H1 (cell line): ENCODE measurements at regions not wholly inside any gene's neighbourhood (a gene's known extent, or its start where the extent isn't known, plus 50 kb on each side); places are given as distances from the start of the nearest gene placed in this dataset.

ENCODE experiments used
- CTCF ChIA-PET: fragments of 300-600 bp; sonication (Branson Sonifier 250); formaldehyde crosslinking; loops from one replicate; lab custom pipeline; 2021; ENCODE audit not compliant: partially characterized antibody; lab: Charles Lee
- POLR2A ChIA-PET: fragments of 300-600 bp; sonication (Branson Sonifier 250); formaldehyde crosslinking; loops from one replicate; lab custom pipeline; 2021; ENCODE audit warnings: inconsistent platforms; ENCODE audit not compliant: partially characterized antibody; lab: Charles Lee
- DNase-seq, 2 experiments: peaks; one replicate each; pipeline versions ENCODE4 v3.0.0 to v3.0.0-alpha.2; 2010 to 2022; ENCODE audit warnings: low spot score in 2 of 2, low read depth in 1 of 2, mixed read lengths in 1 of 2
- FAIRE-seq: peaks from 2 replicates; lab custom pipeline; 2011; peaks lifted over from hg19 to GRCh38; lab: Jason Lieb, UNC
- H2AFZ ChIP-seq: 2 replicates; pipeline ENCODE4 v1.8.1; 2012; ENCODE audit warnings: low read length, inconsistent platforms
- H2AK5ac ChIP-seq: 2 replicates; pipeline ENCODE4 v1.6.1; 2013; ENCODE audit warnings: low read depth, low read length
- H2BK120ac ChIP-seq: replicated peaks from 2 replicates; pipeline ENCODE3; 2013; ENCODE audit warnings: low read depth, low read length, inconsistent platforms
- H2BK12ac ChIP-seq: 2 replicates; pipeline ENCODE4 v1.6.1; 2013; ENCODE audit warnings: low read depth, low read length
- H2BK15ac ChIP-seq: 2 replicates; pipeline ENCODE4 v1.6.1; 2013; ENCODE audit warnings: low read length
- H2BK20ac ChIP-seq: 2 replicates; pipeline ENCODE4 v1.6.1; 2013; ENCODE audit warnings: low read length
- H2BK5ac ChIP-seq: 2 replicates; pipeline ENCODE4 v1.6.1; 2013; ENCODE audit warnings: low read depth, low read length
- H3K14ac ChIP-seq: 2 replicates; pipeline ENCODE4 v1.6.1; 2013; ENCODE audit warnings: inconsistent platforms; ENCODE audit not compliant: insufficient read length
- H3K18ac ChIP-seq: 2 replicates; pipeline ENCODE4 v1.6.1; 2013; ENCODE audit warnings: low read length; ENCODE audit errors: extremely low read depth
- H3K23ac ChIP-seq: 2 replicates; pipeline ENCODE4 v1.6.1; 2013; ENCODE audit warnings: inconsistent platforms; ENCODE audit not compliant: insufficient read length
- H3K23me2 ChIP-seq: 2 replicates; pipeline ENCODE4 v1.6.1; 2013; ENCODE audit warnings: low read depth, low read length
- H3K27ac ChIP-seq: 2 replicates; pipeline ENCODE4 v1.6.1; 2011; ENCODE audit warnings: low read depth, low read length, inconsistent platforms
- H3K27me3 ChIP-seq, 4 experiments: replicated peaks in 1 of 4; 1 replicate in 1 of 4; 2 replicates in 3 of 4; pipeline versions ENCODE4 v1.6.1 to v1.8.1; 2011 to 2013; ENCODE audit warnings: low read length in 3 of 4, mild to moderate bottlenecking in 3 of 4, inconsistent platforms in 2 of 4, mixed read lengths in 2 of 4, moderate library complexity in 1 of 4; ENCODE audit not compliant: control insufficient read depth in 3 of 4, insufficient read depth in 3 of 4; ENCODE audit errors: extremely low read depth in 1 of 4
- H3K36me3 ChIP-seq, 4 experiments: 2 replicates each; pipeline versions ENCODE4 v1.6.1 to v1.8.1; 2011 to 2013; ENCODE audit warnings: mild to moderate bottlenecking in 4 of 4, low read length in 3 of 4, moderate library complexity in 2 of 4, control low read depth in 1 of 4, inconsistent platforms in 1 of 4; ENCODE audit not compliant: insufficient read depth in 4 of 4, control insufficient read depth in 2 of 4
- H3K4ac ChIP-seq: replicated peaks from 2 replicates; pipeline ENCODE3; 2013; ENCODE audit warnings: low read length, low read depth, mixed read lengths, inconsistent platforms; ENCODE audit not compliant: insufficient read length
- H3K4me1 ChIP-seq, 4 experiments: replicated peaks in 1 of 4; 1 replicate in 1 of 4; 2 replicates in 3 of 4; pipeline versions ENCODE4 v1.6.1 to v1.8.1; 2011 to 2013; ENCODE audit warnings: low read length in 3 of 4, inconsistent platforms in 2 of 4, mixed read lengths in 1 of 4; ENCODE audit not compliant: insufficient read depth in 4 of 4, control insufficient read depth in 3 of 4
- H3K4me2 ChIP-seq, 2 experiments: 2 replicates each; pipeline versions ENCODE4 v1.6.1 to v1.8.1; 2011 to 2013; ENCODE audit warnings: low read depth in 2 of 2, low read length in 2 of 2, control low read depth in 1 of 2, inconsistent platforms in 1 of 2, mild to moderate bottlenecking in 1 of 2; ENCODE audit not compliant: insufficient read depth in 1 of 2
- H3K4me3 ChIP-seq, 4 experiments: fragments of 200-600, 300-600 bp in 1 of 4; sonication (generic), shearing (Covaris generic), sonication (Bioruptor Twin) in 1 of 4; 2 replicates each; pipeline versions ENCODE4 v1.5.1 to v1.8.1; 2011 to 2016; ENCODE audit warnings: low read length in 4 of 4, low read depth in 3 of 4, control low read depth in 2 of 4, inconsistent platforms in 2 of 4, mild to moderate bottlenecking in 2 of 4, mixed read lengths in 1 of 4, moderate library complexity in 1 of 4; ENCODE audit not compliant: insufficient read depth in 2 of 4; ENCODE audit errors: extremely low read depth in 1 of 4
- H3K56ac ChIP-seq: replicated peaks from 2 replicates; pipeline ENCODE3; 2013; ENCODE audit warnings: low read depth, mild to moderate bottlenecking, mixed read lengths, low read length, inconsistent platforms; ENCODE audit not compliant: insufficient read length
- H3K79me1 ChIP-seq: 2 replicates; pipeline ENCODE4 v1.6.1; 2013; ENCODE audit warnings: low read depth, low read length, control low read depth
- H3K79me2 ChIP-seq, 2 experiments: 2 replicates each; pipeline versions ENCODE4 v1.6.1 to v1.8.1; 2012 to 2013; ENCODE audit warnings: low read length in 2 of 2, mild to moderate bottlenecking in 2 of 2, inconsistent platforms in 1 of 2; ENCODE audit not compliant: insufficient read depth in 2 of 2, control insufficient read depth in 1 of 2
- H3K9ac ChIP-seq, 4 experiments: replicated peaks in 1 of 4; 1 replicate in 1 of 4; 2 replicates in 3 of 4; pipeline versions ENCODE4 v1.6.1 to v1.8.1; 2011 to 2013; ENCODE audit warnings: low read depth in 3 of 4, low read length in 3 of 4, control low read depth in 2 of 4, mild to moderate bottlenecking in 2 of 4, moderate library complexity in 2 of 4, inconsistent platforms in 1 of 4; ENCODE audit errors: extremely low read depth in 1 of 4
- H3K9me3 ChIP-seq, 2 experiments: 2 replicates each; pipeline versions ENCODE4 v1.6.1 to v1.8.1; 2012 to 2013; ENCODE audit warnings: mild to moderate bottlenecking in 2 of 2, moderate library complexity in 2 of 2, control low read depth in 1 of 2, inconsistent platforms in 1 of 2, low read depth in 1 of 2, low read length in 1 of 2, mixed read lengths in 1 of 2; ENCODE audit not compliant: insufficient read depth in 2 of 2
- H4K20me1 ChIP-seq, 2 experiments: replicated peaks in 1 of 2; 2 replicates each; pipeline versions ENCODE3 to v1.8.1; 2011 to 2013; ENCODE audit warnings: inconsistent platforms in 2 of 2, low read length in 2 of 2, mild to moderate bottlenecking in 1 of 2; ENCODE audit not compliant: insufficient read depth in 2 of 2, control insufficient read depth in 1 of 2
- H4K5ac ChIP-seq: 2 replicates; pipeline ENCODE4 v1.6.1; 2013; ENCODE audit warnings: low read length, low read depth, mixed read lengths, inconsistent platforms; ENCODE audit not compliant: insufficient read length
- H4K8ac ChIP-seq: 2 replicates; pipeline ENCODE4 v1.8.0; 2013; ENCODE audit warnings: mild to moderate bottlenecking, moderate library complexity, low read length, inconsistent platforms; ENCODE audit not compliant: insufficient read depth; ENCODE audit errors: extremely low read depth
- H4K91ac ChIP-seq: replicated peaks from 2 replicates; pipeline ENCODE3; 2013; ENCODE audit warnings: low read length, mixed read lengths, inconsistent platforms; ENCODE audit not compliant: insufficient read length
- CBX5 ChIP-seq: fragments of 300-800, 300-1000 bp; sonication (generic); IDR thresholded peaks from 2 replicates; pipeline ENCODE4 v1.7.1; 2016; ENCODE audit warnings: antibody characterized with exemption, low read length, low read depth
- E2F6 ChIP-seq: IDR thresholded peaks from 2 replicates; pipeline ENCODE4 v1.6.1; 2012; ENCODE audit warnings: inconsistent platforms
- HDAC6 ChIP-seq: IDR thresholded peaks from one replicate; pipeline ENCODE4 v1.7.1; 2012; ENCODE audit warnings: low read depth, mild to moderate bottlenecking, inconsistent platforms, low read length, moderate library complexity
- KDM5A ChIP-seq: fragments of 200-600 bp; IDR thresholded peaks from 2 replicates; pipeline ENCODE4 v1.7.1; 2012; ENCODE audit warnings: mild to moderate bottlenecking, low read length, inconsistent platforms, mixed read lengths
- POLR2A ChIP-seq, 2 experiments: IDR thresholded peaks; 1 replicate in 1 of 2; 2 replicates in 1 of 2; pipeline ENCODE4 v1.6.1; 2011; ENCODE audit warnings: low read depth in 2 of 2, low read length in 2 of 2, mild to moderate bottlenecking in 2 of 2; ENCODE audit errors: control extremely low read depth in 1 of 2
- RFX5 ChIP-seq: IDR thresholded peaks from 2 replicates; pipeline ENCODE4 v1.6.1; 2011; ENCODE audit warnings: low read depth, low read length, improper control_type of control experiment, borderline replicate concordance
- SIN3A ChIP-seq, 2 experiments: IDR thresholded peaks in 1 of 2; conservative IDR thresholded peaks in 1 of 2; 2 replicates each; pipeline ENCODE4 v1.6.1; 2011 to 2012; ENCODE audit warnings: low read length in 2 of 2, improper control_type of control experiment in 1 of 2, low read depth in 1 of 2, mild to moderate bottlenecking in 1 of 2
- SP4 ChIP-seq: IDR thresholded peaks from 2 replicates; pipeline ENCODE4 v1.6.1; 2012; ENCODE audit warnings: low read length, inconsistent platforms
- TAF7 ChIP-seq: optimal IDR thresholded peaks from 2 replicates; pipeline ENCODE3; 2011; ENCODE audit warnings: low read depth, mild to moderate bottlenecking, inconsistent platforms, low read length, moderate library complexity, borderline replicate concordance
- WGBS, 2 experiments: shearing (Covaris generic) in 1 of 2; methylation state at CpG; one replicate each; pipeline versions ENCODE4 v1.1.6 to v1.1.7; 2013 to 2015; ENCODE audit warnings: low lambda C conversion rate in 2 of 2, mixed read lengths in 2 of 2, inconsistent platforms in 1 of 2, low coverage in 1 of 2, missing lambda C conversion rate in 1 of 2; ENCODE audit not compliant: insufficient replicate concordance in 2 of 2, insufficient coverage in 1 of 2, insufficient read length in 1 of 2; ENCODE audit errors: extremely low coverage in 1 of 2, missing lambda C conversion rate in 1 of 2; 5-methylcytosine and 5-hydroxymethylcytosine counted together

- H3K14ac ChIP-seq: no peak overlapping the region
- H3K9me3 ChIP-seq: no peaks in the 10 kb centered on the region
- H3K9ac ChIP-seq: no peak overlapping the region
- no peak overlapping the region for H2BK12ac ChIP-seq
- ChIA-PET CTCF (interaction anchor here (1.0 to 5.0 kb wide), 5 partner anchors 19 to 120 kb away, joined by 3 to 40 read pairs (median 15); partner anchors contain the start of gene EFNB1), POLR2A (interaction anchor here (0.6 kb wide), 1 partner anchor 107 kb away, joined by 6 read pairs; no protein-coding TSS in a partner anchor)
- DNase-seq (no peak), FAIRE-seq (no peak)
- no peak overlapping the region for H3K27ac ChIP-seq
- H4K91ac ChIP-seq: no peak overlapping the region
- no peak overlapping the region for H2BK5ac ChIP-seq
- no peak overlapping the region for H3K56ac ChIP-seq
- H3K4me1 ChIP-seq: no peaks in the 10 kb centered on the region
- 83% methylated on average over 5 of the region's 6 CpGs; no CpG with 5 or more reads in 1 of the 2 experiments for WGBS, 2 experiments
- H2AK5ac ChIP-seq: no peak overlapping the region
- no peak overlapping the region for H2BK120ac ChIP-seq
- H3K4me2 ChIP-seq: no peak overlapping the region
- no peaks in the 10 kb centered on the region for H3K79me1 ChIP-seq
- no peak overlapping the region for H3K18ac ChIP-seq
- no peak overlapping the region for H2AFZ ChIP-seq
- H3K23ac ChIP-seq: no peak overlapping the region
- H4K20me1 ChIP-seq: no peaks in the 10 kb centered on the region
- H3K4me3 ChIP-seq: no peak overlapping the region
- H4K8ac ChIP-seq: no peak overlapping the region
- H2BK20ac ChIP-seq: no peak overlapping the region
- no peaks in the 10 kb centered on the region for H3K23me2 ChIP-seq
- no peaks in the 10 kb centered on the region for H3K27me3 ChIP-seq
- H3K79me2 ChIP-seq: no peaks in the 10 kb centered on the region
- no peak overlapping the region for H4K5ac ChIP-seq
- no peak overlapping the region for H3K4ac ChIP-seq
- H3K36me3 ChIP-seq: no peaks in the 10 kb centered on the region
- H2BK15ac ChIP-seq: no peak overlapping the region
- no peak for TF ChIP-seq POLR2A (IDR thresholded peaks at IDR 0.05; ENCODE audit: control extremely low read depth in 1 of 2, low read depth in 2 of 2, low read length in 2 of 2)
- no peak for TF ChIP-seq SP4
- no peak for TF ChIP-seq SIN3A (conservative IDR thresholded peaks at IDR 0.05 in 1 of 2, IDR thresholded peaks at IDR 0.05 in 1 of 2; ENCODE audit: low read depth in 1 of 2, low read length in 2 of 2)
- no peak for TF ChIP-seq CBX5
- no peak for TF ChIP-seq HDAC6
- TF ChIP-seq RFX5: no peak
- no peak for TF ChIP-seq KDM5A
- TF ChIP-seq TAF7: no peak
- no peak for TF ChIP-seq E2F6
These were observed 119.2 kb downstream of the EFNB1 start for GRCh38 chrX:68947882-68948605.
